HG02678 (cell line): ENCODE measurements at regions not wholly inside any gene's neighbourhood (a gene's known extent, or its start where the extent isn't known, plus 50 kb on each side); places are given as distances from the start of the nearest gene placed in this dataset.

Source experiments
- ATAC-seq: cut with Tn5 transposase; IDR thresholded peaks from one replicate; pipeline ENCODE4 v1.9.1; 2021; ENCODE audit warnings: mild to moderate bottlenecking, moderate library complexity; ENCODE audit not compliant: unreplicated experiment

GRCh38 chr5:69042915-69043654 is 50.7 kb upstream of the SLC30A5 start:
- peak; percentile 94 for ATAC-seq

DNA sequence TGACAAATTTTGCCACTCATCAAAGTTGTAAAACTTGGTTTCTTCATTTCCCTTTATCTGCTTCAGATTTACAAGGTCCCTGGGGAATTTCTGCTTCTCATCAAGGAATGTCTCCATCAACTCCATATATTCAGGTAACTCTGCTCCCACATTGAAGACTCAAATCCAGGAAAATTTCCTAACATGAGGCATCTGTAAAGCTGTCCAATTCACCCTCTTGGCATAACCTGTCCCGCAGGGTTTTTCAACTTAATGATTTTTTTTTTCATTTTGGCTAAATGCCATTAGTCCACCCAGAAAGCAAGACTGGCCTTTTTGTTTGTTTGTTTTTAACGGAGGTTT is 50.2 kb upstream of the SLC30A5 start:
- no peak for ATAC-seq
